VCaP (cell line): ENCODE measurements at regions not wholly inside any gene's neighbourhood (a gene's known extent, or its start where the extent isn't known, plus 50 kb on each side); places are given as distances from the start of the nearest gene placed in this dataset.

Source experiments
- H3K27ac ChIP-seq: fragments of 450-650 bp; 2 replicates; pipeline ENCODE4 v1.5.1; 2017
- CTCF ChIP-seq: fragments of 450-650 bp; conservative IDR thresholded peaks from 2 replicates; pipeline ENCODE4 v1.5.1; 2017; ENCODE audit warnings: mild to moderate bottlenecking, moderate library complexity

GRCh38 chr13:57017357-57017756, 123.4 kb upstream of the PRR20A start:
- TF ChIP-seq CTCF = no peak
- H3K27ac ChIP-seq = no peak overlapping the region

GRCh38 chr13:57018915-57019314, 121.8 kb upstream of the PRR20A start:
- TF ChIP-seq CTCF = no peak
- no peak overlapping the region for H3K27ac ChIP-seq

GRCh38 chr13:57030671-57031070, 110.0 kb upstream of the PRR20A start:
- no peak overlapping the region for H3K27ac ChIP-seq
- no peak for TF ChIP-seq CTCF

GRCh38 chr13:57036290-57036689, 104.4 kb upstream of the PRR20A start:
- no peak for TF ChIP-seq CTCF
- no peak overlapping the region for H3K27ac ChIP-seq

- no peak overlapping the region for H3K27ac ChIP-seq
- TF ChIP-seq CTCF = no peak
Observed at GRCh38 chr13:57044910-57045309, 95.8 kb upstream of the PRR20A start.

- no peak for TF ChIP-seq CTCF
Observed at GRCh38 chr13:57045826-57046546, 94.7 kb upstream of the PRR20A start.

GRCh38 chr13:57056601-57057180, 84.0 kb upstream of the PRR20A start:
- no peak for TF ChIP-seq CTCF
- H3K27ac ChIP-seq = no peak overlapping the region

More at GRCh38 chr13:57045826-57046546, 94.7 kb upstream of the PRR20A start:
- no peak overlapping the region for H3K27ac ChIP-seq
